BLaER1 treated with 17β-estradiol and CSF1 and Interleukin-3, amounts not matched to agents 10 nM and 100 nM (cell line): ENCODE measurements at regions not wholly inside any gene's neighbourhood (a gene's known extent, or its start where the extent isn't known, plus 50 kb on each side); places are given as distances from the start of the nearest gene placed in this dataset.

ENCODE experiments used
- H3K27ac ChIP-seq, 11 experiments: shearing (Covaris generic); formaldehyde crosslinking; 2 replicates each; pipeline ENCODE4 v1.8.1; 2022
- H3K27me3 ChIP-seq, 11 experiments: shearing (Covaris generic); formaldehyde crosslinking; 2 replicates each; pipeline ENCODE4 v1.8.1; 2022
- H3K36me3 ChIP-seq, 11 experiments: shearing (Covaris generic); formaldehyde crosslinking; 2 replicates each; pipeline ENCODE4 v1.8.1; 2022
- H3K4me1 ChIP-seq, 10 experiments: shearing (Covaris generic); formaldehyde crosslinking; 2 replicates each; pipeline ENCODE4 v1.8.1; 2022
- H3K4me2 ChIP-seq, 11 experiments: shearing (Covaris generic); formaldehyde crosslinking; 2 replicates each; pipeline ENCODE4 v1.8.1; 2022
- H3K4me3 ChIP-seq, 10 experiments: shearing (Covaris generic); formaldehyde crosslinking; 2 replicates each; pipeline ENCODE4 v1.8.1; 2022
- H3K9ac ChIP-seq, 11 experiments: shearing (Covaris generic); formaldehyde crosslinking; 2 replicates each; pipeline ENCODE4 v1.8.1; 2022
- H3K9me3 ChIP-seq, 11 experiments: shearing (Covaris generic); formaldehyde crosslinking; replicated peaks in 1 of 11; 2 replicates each; pipeline ENCODE4 v1.8.1; 2022
- H4K20me1 ChIP-seq, 11 experiments: shearing (Covaris generic); formaldehyde crosslinking; 2 replicates each; pipeline ENCODE4 v1.8.1; 2022
- Cebpa-rat ChIP-seq, 11 experiments: shearing (Covaris generic); IDR thresholded peaks; 2 replicates each; pipeline ENCODE4 v1.8.1; 2022

- Histone ChIP-seq H3K4me1 (no peaks in the 10 kb centered on the region), H3K4me2 (no peak overlapping the region), H3K9me3 (0 out of 22 replicates have a peak, but pooled peaks cover 0 to 11% (median 0%) of the 10 kb centered on the region in 11 experiments), H3K36me3 (no peaks in the 10 kb centered on the region), H3K9ac (no peak overlapping the region), H3K4me3 (no peak overlapping the region), H4K20me1 (no peaks in the 10 kb centered on the region), H3K27me3 (no peaks in the 10 kb centered on the region), H3K27ac (no peak overlapping the region)
- no peak for TF ChIP-seq Cebpa-rat (IDR thresholded peaks at IDR 0.05)
Observed at GRCh38 chr16:5333991-5334390, 236.4 kb upstream of the EEF2KMT start.

- Histone ChIP-seq H3K9me3 (0 out of 22 replicates have a peak, but pooled peaks cover 0 to 11% (median 0%) of the 10 kb centered on the region in 11 experiments), H3K36me3 (no peaks in the 10 kb centered on the region), H3K4me2 (no peak overlapping the region), H3K9ac (no peak overlapping the region), H4K20me1 (no peaks in the 10 kb centered on the region), H3K27me3 (no peaks in the 10 kb centered on the region), H3K4me1 (no peaks in the 10 kb centered on the region), H3K4me3 (no peak overlapping the region), H3K27ac (no peak overlapping the region)
- no peak for TF ChIP-seq Cebpa-rat (IDR thresholded peaks at IDR 0.05)
Observed at GRCh38 chr16:5333126-5333525, 235.5 kb upstream of the EEF2KMT start.

- Histone ChIP-seq H3K27ac (no peak overlapping the region), H4K20me1 (no peaks in the 10 kb centered on the region), H3K4me2 (no peak overlapping the region), H3K36me3 (no peaks in the 10 kb centered on the region), H3K4me1 (no peaks in the 10 kb centered on the region), H3K4me3 (no peak overlapping the region), H3K9me3 (peaks cover 0 to 18% (median 7%) of the 10 kb centered on the region in 11 experiments; a peak in 8 of 22 replicates), H3K9ac (no peak overlapping the region), H3K27me3 (no peaks in the 10 kb centered on the region)
- TF ChIP-seq Cebpa-rat (IDR thresholded peaks at IDR 0.05): no peak
Observed at GRCh38 chr16:5330058-5330457, 232.5 kb upstream of the EEF2KMT start.

GRCh38 chr16:5328546-5328945 is 231.0 kb upstream of the EEF2KMT start:
- no peak overlapping the region for H3K4me2 ChIP-seq
- TF ChIP-seq Cebpa-rat (IDR thresholded peaks at IDR 0.05): no peak

GRCh38 chr16:5326395-5326794 is 228.8 kb upstream of the EEF2KMT start:
- Histone ChIP-seq H3K36me3 (no peaks in the 10 kb centered on the region), H3K9ac (no peak overlapping the region), H3K27ac (no peak overlapping the region), H3K4me3 (no peak overlapping the region), H3K27me3 (no peaks in the 10 kb centered on the region), H4K20me1 (no peaks in the 10 kb centered on the region), H3K9me3 (peaks cover 0 to 15% (median 7%) of the 10 kb centered on the region in 11 experiments; a peak in 8 of 22 replicates), H3K4me2 (no peak overlapping the region), H3K4me1 (peaks cover 0 to 5% (median 0%) of the 10 kb centered on the region in 10 experiments; a peak in 4 of 20 replicates)
- TF ChIP-seq Cebpa-rat (IDR thresholded peaks at IDR 0.05): no peak

More at GRCh38 chr16:5328546-5328945, 231.0 kb upstream of the EEF2KMT start:
- Histone ChIP-seq H3K9me3 (peaks cover 0 to 18% (median 7%) of the 10 kb centered on the region in 11 experiments; a peak in 8 of 22 replicates), H3K36me3 (no peaks in the 10 kb centered on the region), H4K20me1 (no peaks in the 10 kb centered on the region), H3K27me3 (no peaks in the 10 kb centered on the region), H3K9ac (no peak overlapping the region), H3K4me3 (no peak overlapping the region), H3K27ac (no peak overlapping the region), H3K4me1 (no peaks in the 10 kb centered on the region)

- peaks cover 0 to 10% (median 2%) of the 10 kb centered on the region in 10 experiments; a peak in 10 of 20 replicates for H3K4me1 ChIP-seq
- no peak overlapping the region for H3K4me3 ChIP-seq
- peaks cover 0 to 15% (median 7%) of the 10 kb centered on the region in 11 experiments; a peak in 8 of 22 replicates for H3K9me3 ChIP-seq
- TF ChIP-seq Cebpa-rat (IDR thresholded peaks at IDR 0.05): no peak
- no peaks in the 10 kb centered on the region for H4K20me1 ChIP-seq
- H3K27me3 ChIP-seq: no peaks in the 10 kb centered on the region
- no peak overlapping the region for H3K9ac ChIP-seq
- no peak overlapping the region for H3K4me2 ChIP-seq
- no peaks in the 10 kb centered on the region for H3K36me3 ChIP-seq
- no peak overlapping the region for H3K27ac ChIP-seq
Observed at GRCh38 chr16:5325932-5326331, 228.3 kb upstream of the EEF2KMT start.

- no peak overlapping the region for H3K9ac ChIP-seq
- no peaks in the 10 kb centered on the region for H3K36me3 ChIP-seq
- TF ChIP-seq Cebpa-rat (IDR thresholded peaks at IDR 0.05): no peak
- H3K4me1 ChIP-seq: peaks cover 0 to 18% (median 8%) of the 10 kb centered on the region in 10 experiments; a peak in 11 of 20 replicates
- no peak overlapping the region for H3K4me2 ChIP-seq
- no peak overlapping the region for H3K4me3 ChIP-seq
- no peaks in the 10 kb centered on the region for H3K27me3 ChIP-seq
- no peaks in the 10 kb centered on the region for H4K20me1 ChIP-seq
- peaks cover 0 to 15% (median 6%) of the 10 kb centered on the region in 11 experiments; a peak in 8 of 22 replicates for H3K9me3 ChIP-seq
- no peak overlapping the region for H3K27ac ChIP-seq
Observed at GRCh38 chr16:5323284-5324141, 225.9 kb upstream of the EEF2KMT start.

GRCh38 chr16:5321930-5322329 is 224.3 kb upstream of the EEF2KMT start:
- Histone ChIP-seq H3K4me3 (no peak overlapping the region), H3K9me3 (peaks cover 0 to 15% (median 6%) of the 10 kb centered on the region in 11 experiments; a peak in 8 of 22 replicates), H3K27ac (no peak overlapping the region), H3K36me3 (no peaks in the 10 kb centered on the region), H3K4me2 (peak overlapping the region in 3 of 11 experiments; percentile 44 to 64 (median 61); a peak in 3 of 22 replicates), H3K27me3 (no peaks in the 10 kb centered on the region), H3K9ac (no peak overlapping the region), H4K20me1 (no peaks in the 10 kb centered on the region), H3K4me1 (peaks cover 0 to 18% (median 8%) of the 10 kb centered on the region in 10 experiments; a peak in 11 of 20 replicates)
- TF ChIP-seq Cebpa-rat (IDR thresholded peaks at IDR 0.05): no peak

GRCh38 chr16:5319799-5320198 is 222.2 kb upstream of the EEF2KMT start:
- no peaks in the 10 kb centered on the region for H4K20me1 ChIP-seq
- no peak overlapping the region for H3K9ac ChIP-seq
- no peaks in the 10 kb centered on the region for H3K27me3 ChIP-seq
- no peaks in the 10 kb centered on the region for H3K36me3 ChIP-seq
- TF ChIP-seq Cebpa-rat (IDR thresholded peaks at IDR 0.05): no peak
- no peak overlapping the region for H3K4me3 ChIP-seq
- H3K4me1 ChIP-seq: peaks cover 0 to 18% (median 8%) of the 10 kb centered on the region in 10 experiments; a peak in 11 of 20 replicates
- no peak overlapping the region for H3K4me2 ChIP-seq
- H3K27ac ChIP-seq: no peak overlapping the region
- no peaks in the 10 kb centered on the region for H3K9me3 ChIP-seq
